Dermis blood vessel endothelial cell (primary cell): ENCODE measurements at regions not wholly inside any gene's neighbourhood (a gene's known extent, or its start where the extent isn't known, plus 50 kb on each side); places are given as distances from the start of the nearest gene placed in this dataset.
"Not testable (repeated sequence)": the region's sequence is repeated elsewhere in the genome, so short reads cannot be mapped to it uniquely, and the experiment has no call there.

ENCODE experiments used
- DNase-seq: peaks from one replicate; pipeline ENCODE4 v3.0.0; 2010

DNA sequence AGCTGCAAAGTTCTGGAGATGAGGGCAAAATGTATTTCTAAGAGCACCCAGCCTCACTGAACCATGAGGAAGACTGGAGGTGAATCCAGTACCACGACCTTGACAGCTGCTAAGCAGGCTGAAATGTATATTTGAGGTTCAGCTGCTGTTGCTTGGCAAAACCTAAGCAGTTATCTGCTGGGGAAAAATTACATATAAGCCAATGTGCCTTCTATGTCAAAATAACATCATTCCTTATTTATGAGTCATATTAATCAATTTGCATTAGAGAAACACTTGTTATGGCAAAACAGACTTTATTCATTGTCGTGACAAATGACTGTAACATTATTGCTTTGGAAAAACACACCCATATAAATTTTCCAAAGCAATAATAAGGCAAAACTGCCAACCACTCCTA, 560.5 kb upstream of the NR5A2 start:
- DNase-seq, result no peak

DNA sequence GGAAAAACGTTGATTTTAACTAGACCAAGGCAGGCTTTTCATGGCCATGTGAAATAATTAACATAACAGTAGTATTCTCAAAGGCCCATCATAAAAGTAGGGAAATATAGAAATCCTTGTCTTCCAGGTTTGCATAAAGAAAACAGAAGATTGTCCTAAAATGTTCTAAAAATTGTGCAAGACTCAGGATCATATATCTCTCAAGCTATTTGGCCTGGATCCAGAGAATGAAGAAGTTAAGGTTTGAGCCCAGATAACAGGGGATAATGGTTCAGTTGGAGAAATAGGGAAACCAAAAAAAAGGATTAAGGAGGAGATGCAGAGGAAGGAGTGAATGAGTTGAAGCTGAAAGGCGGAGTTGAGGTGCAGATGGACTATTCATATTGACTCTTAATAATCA, 555.5 kb upstream of the NR5A2 start:
- DNase-seq, result no peak

- no peak for DNase-seq
Measured at GRCh38 chr1:199472978-199473377, 554.5 kb upstream of the NR5A2 start.

DNA sequence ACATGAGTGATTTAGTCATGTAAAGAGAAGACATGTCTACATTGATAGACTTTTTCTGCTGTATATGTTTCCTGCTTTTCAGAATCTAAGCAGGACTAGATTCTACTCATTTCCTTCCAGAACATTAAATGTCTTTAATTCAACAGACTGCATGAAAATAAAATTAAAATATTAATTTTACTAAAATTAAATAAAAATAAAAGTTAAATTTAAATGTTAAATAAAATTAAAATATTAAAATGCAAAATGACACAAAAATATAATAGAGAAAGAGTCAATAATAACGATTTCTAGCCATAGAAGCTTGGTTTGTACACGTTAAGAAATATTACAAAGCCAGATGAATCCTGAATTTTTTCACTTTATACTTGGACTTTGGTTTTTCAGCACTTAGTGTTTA, 552.8 kb upstream of the NR5A2 start:
- DNase-seq, result no peak

GRCh38 chr1:199482426-199482825, 545.1 kb upstream of the NR5A2 start:
- no peak for DNase-seq

DNA sequence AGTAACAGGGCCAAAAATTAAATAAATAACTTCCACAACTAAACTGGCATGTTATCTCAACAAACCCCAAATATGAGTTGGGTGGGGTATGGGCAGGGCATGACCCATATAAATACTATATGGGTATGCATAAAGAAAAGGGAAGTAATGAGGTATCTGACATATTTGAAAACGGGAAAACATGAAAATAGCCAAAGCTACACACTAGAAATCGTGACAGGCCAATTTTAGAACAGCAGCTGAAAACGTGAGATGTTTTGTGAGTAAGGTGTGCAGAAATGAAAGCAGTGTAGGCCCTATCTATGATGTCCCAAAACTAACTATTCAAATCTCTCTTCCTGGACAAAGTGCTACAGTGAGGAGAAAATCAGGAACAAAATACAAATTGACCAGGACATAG, 537.9 kb upstream of the NR5A2 start:
- DNase-seq, result no peak

DNA sequence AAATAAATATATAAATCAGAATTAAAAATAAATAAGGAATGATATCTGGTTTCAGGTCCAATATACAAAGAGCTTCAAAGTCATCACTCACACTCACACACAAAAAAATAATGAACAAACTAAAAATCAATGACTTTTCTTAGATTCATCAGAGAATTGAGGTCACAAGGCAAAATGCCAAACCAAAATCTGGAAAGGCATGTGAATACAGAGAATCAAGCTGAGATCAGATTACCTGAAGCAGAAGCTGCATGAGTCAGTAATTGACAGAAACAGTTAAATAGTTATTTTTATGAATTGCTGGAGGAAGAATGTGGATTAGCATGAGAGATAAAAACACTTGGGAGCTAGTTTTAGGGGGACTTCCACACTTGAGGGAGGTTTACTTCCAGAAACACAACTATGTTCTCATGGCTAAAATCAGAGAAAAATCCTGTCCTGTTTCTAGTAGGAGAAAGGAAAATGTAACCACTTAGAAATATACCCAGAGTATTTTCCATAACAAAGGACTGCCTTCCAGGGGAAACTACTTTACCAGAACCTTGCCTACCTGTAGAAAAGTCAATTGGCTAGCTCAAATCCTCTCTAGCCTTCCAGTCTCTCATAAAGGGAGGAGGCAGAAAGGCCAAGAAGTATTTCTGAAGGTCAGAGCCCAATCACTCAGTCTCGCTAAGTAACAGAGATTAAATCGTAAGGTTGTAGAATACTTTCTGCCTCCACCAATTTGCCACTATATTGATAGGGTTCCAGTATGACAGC, 536.6 kb upstream of the NR5A2 start:
- DNase-seq, result no peak

GRCh38 chr1:199495432-199495831, 532.1 kb upstream of the NR5A2 start:
- no peak for DNase-seq

- not testable (repeated sequence) for DNase-seq
Measured at GRCh38 chr1:199498802-199499201, 528.7 kb upstream of the NR5A2 start.

- DNase-seq, result no peak
Measured at GRCh38 chr1:199508072-199508471, 519.4 kb upstream of the NR5A2 start.

- DNase-seq, result no peak
Measured at GRCh38 chr1:199508653-199509052, 518.9 kb upstream of the NR5A2 start.

- no peak for DNase-seq
Measured at GRCh38 chr1:199509456-199509855, 518.1 kb upstream of the NR5A2 start.

GRCh38 chr1:199510314-199510713, 517.2 kb upstream of the NR5A2 start:
- no peak for DNase-seq

- DNase-seq, result no peak
Measured at GRCh38 chr1:199512037-199512710, 515.3 kb upstream of the NR5A2 start.

GRCh38 chr1:199515261-199515660, 512.2 kb upstream of the NR5A2 start:
- no peak for DNase-seq

- no peak for DNase-seq
Measured at GRCh38 chr1:199522338-199522737, 505.2 kb upstream of the NR5A2 start.

GRCh38 chr1:199522936-199523335, 504.6 kb upstream of the NR5A2 start:
- no peak for DNase-seq

DNA sequence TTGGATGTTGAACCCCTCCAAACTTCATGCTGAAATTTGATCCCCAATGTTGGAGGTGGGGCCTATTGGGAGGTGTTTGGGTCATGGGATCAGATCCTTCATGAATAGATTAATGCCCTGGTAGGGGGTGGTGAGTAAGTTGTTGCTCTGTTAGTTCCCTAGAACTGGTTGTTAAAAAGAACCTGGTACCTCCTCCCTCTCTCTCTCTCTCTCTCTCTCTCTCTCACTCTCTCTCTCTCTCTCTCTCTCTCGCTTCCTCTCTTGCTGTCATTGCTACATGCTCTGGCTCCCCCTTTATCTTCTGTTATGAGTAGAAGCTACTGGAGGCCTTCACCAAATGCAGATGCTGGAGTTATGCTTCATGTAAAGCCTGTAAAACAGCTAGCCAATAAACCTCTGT, 498.2 kb upstream of the NR5A2 start:
- DNase-seq, result no peak

GRCh38 chr1:199533361-199533760, 494.1 kb upstream of the NR5A2 start:
- DNase-seq, result not testable (repeated sequence)

GRCh38 chr1:199545780-199546179, 481.7 kb upstream of the NR5A2 start:
- peak; percentile 54 for DNase-seq

GRCh38 chr1:199546323-199546722, 481.2 kb upstream of the NR5A2 start:
- no peak for DNase-seq

DNA sequence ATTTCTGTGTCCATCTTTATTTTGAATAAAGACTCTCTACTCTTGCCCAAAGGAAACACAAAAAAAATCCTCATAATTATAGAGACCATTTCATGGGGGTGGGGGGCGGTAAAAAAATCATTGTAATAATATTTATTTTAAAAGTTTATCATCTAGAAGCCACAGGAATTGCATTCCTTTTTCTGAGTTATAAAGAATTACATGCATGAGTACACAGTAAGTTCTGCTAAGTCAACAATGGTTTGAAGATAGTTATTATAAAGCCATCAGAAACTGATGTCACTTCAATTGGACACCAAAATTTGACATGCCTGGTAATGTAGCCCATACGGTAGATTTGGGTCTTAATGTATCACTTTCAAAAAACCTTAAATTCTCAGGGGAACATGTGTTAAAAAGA, 478.1 kb upstream of the NR5A2 start:
- no peak for DNase-seq

GRCh38 chr1:199550199-199551065, 477.1 kb upstream of the NR5A2 start:
- peak; percentile 21 for DNase-seq
